Parathyroid adenoma (tissue), 2 donors: ENCODE measurements at regions not wholly inside any gene's neighbourhood (a gene's known extent, or its start where the extent isn't known, plus 50 kb on each side); places are given as distances from the start of the nearest gene placed in this dataset.

Experiments used
- H2AFZ ChIP-seq: fragments of 300-600 bp; sonication (generic); one replicate; pipeline ENCODE4 v1.7.0; 2017; ENCODE audit warnings: antibody characterized with exemption, mild to moderate bottlenecking
- H3K27ac ChIP-seq: fragments of 300-600 bp; sonication (generic); one replicate; pipeline ENCODE4 v1.7.0; 2017
- H3K27me3 ChIP-seq: fragments of 300-600 bp; sonication (generic); one replicate; pipeline ENCODE4 v1.7.0; 2017; ENCODE audit warnings: low read length; ENCODE audit not compliant: control insufficient read depth, insufficient read depth
- H3K36me3 ChIP-seq: fragments of 300-600 bp; sonication (generic); one replicate; pipeline ENCODE4 v1.7.0; 2017; ENCODE audit warnings: low read length; ENCODE audit not compliant: control insufficient read depth, insufficient read depth
- H3K4me1 ChIP-seq: fragments of 300-600 bp; sonication (generic); one replicate; pipeline ENCODE4 v1.7.0; 2017; ENCODE audit warnings: control low read depth
- H3K4me2 ChIP-seq: fragments of 300-600 bp; sonication (generic); one replicate; pipeline ENCODE4 v1.7.0; 2017; ENCODE audit warnings: low read length
- H3K4me3 ChIP-seq: fragments of 300-600 bp; sonication (generic); one replicate; pipeline ENCODE4 v1.7.0; 2017; ENCODE audit warnings: low read depth, low read length
- H3K79me2 ChIP-seq: fragments of 300-600 bp; sonication (generic); one replicate; pipeline ENCODE4 v1.7.0; 2017; ENCODE audit warnings: control low read depth
- H3K9ac ChIP-seq: fragments of 300-600 bp; sonication (generic); one replicate; pipeline ENCODE4 v1.7.0; 2017; ENCODE audit warnings: mild to moderate bottlenecking
- H3K9me3 ChIP-seq: fragments of 300-600 bp; sonication (generic); one replicate; pipeline ENCODE4 v1.7.0; 2017; ENCODE audit warnings: low read length; ENCODE audit not compliant: control insufficient read depth
- CTCF ChIP-seq: fragments of 300-600 bp; sonication (generic); IDR thresholded peaks from one replicate; pipeline ENCODE4 v1.7.0; 2017; ENCODE audit warnings: antibody characterized with exemption, mild to moderate bottlenecking
- donor health status: primary hyperparathyroidism.

GRCh38 chr10:114708084-114708483, 50.0 kb upstream of the ABLIM1 start:
- H3K36me3 ChIP-seq, result no peaks in the 10 kb centered on the region
- no peak overlapping the region for H3K4me3 ChIP-seq
- H3K79me2 ChIP-seq, result peaks cover 13% of the 10 kb centered on the region
- H3K9me3 ChIP-seq, result no peaks in the 10 kb centered on the region
- no peak overlapping the region for H2AFZ ChIP-seq
- H3K9ac ChIP-seq, result no peak overlapping the region
- no peak overlapping the region for H3K4me2 ChIP-seq
- H3K27me3 ChIP-seq, result no peaks in the 10 kb centered on the region
- no peaks in the 10 kb centered on the region for H3K4me1 ChIP-seq
- H3K27ac ChIP-seq, result no peak overlapping the region
- TF ChIP-seq CTCF, result no peak

GRCh38 chr10:114708717-114709335, 50.8 kb upstream of the ABLIM1 start:
- Histone ChIP-seq H3K36me3 (no peaks in the 10 kb centered on the region), H2AFZ (no peak overlapping the region), H3K4me3 (no peak overlapping the region), H3K79me2 (peaks cover 8% of the 10 kb centered on the region), H3K9ac (no peak overlapping the region), H3K9me3 (no peaks in the 10 kb centered on the region), H3K27me3 (no peaks in the 10 kb centered on the region), H3K4me2 (no peak overlapping the region), H3K27ac (no peak overlapping the region), H3K4me1 (no peaks in the 10 kb centered on the region)
- TF ChIP-seq CTCF, result no peak

GRCh38 chr10:114709984-114710383, 51.9 kb upstream of the ABLIM1 start:
- Histone ChIP-seq H3K4me1 (no peaks in the 10 kb centered on the region), H3K79me2 (peaks cover 8% of the 10 kb centered on the region), H3K4me2 (no peak overlapping the region)

GRCh38 chr10:114711176-114711868, 53.2 kb upstream of the ABLIM1 start:
- Histone ChIP-seq H3K36me3 (no peaks in the 10 kb centered on the region), H3K27ac (no peak overlapping the region), H3K79me2 (peaks cover 8% of the 10 kb centered on the region), H3K4me3 (no peak overlapping the region), H3K27me3 (no peaks in the 10 kb centered on the region), H3K9me3 (no peaks in the 10 kb centered on the region), H3K4me1 (peaks cover 4% of the 10 kb centered on the region), H3K4me2 (no peak overlapping the region), H2AFZ (no peak overlapping the region), H3K9ac (no peak overlapping the region)
- TF ChIP-seq CTCF, result no peak

More at GRCh38 chr10:114709984-114710383, 51.9 kb upstream of the ABLIM1 start:
- Histone ChIP-seq H3K9ac (no peak overlapping the region), H2AFZ (no peak overlapping the region), H3K4me3 (no peak overlapping the region), H3K27me3 (no peaks in the 10 kb centered on the region), H3K9me3 (no peaks in the 10 kb centered on the region), H3K27ac (no peak overlapping the region), H3K36me3 (no peaks in the 10 kb centered on the region)
- no peak for TF ChIP-seq CTCF

GRCh38 chr10:114711869-114712250, 53.8 kb upstream of the ABLIM1 start:
- Histone ChIP-seq H3K27ac (no peak overlapping the region), H3K9ac (no peak overlapping the region), H3K36me3 (no peaks in the 10 kb centered on the region), H3K4me3 (no peak overlapping the region), H3K79me2 (peaks cover 8% of the 10 kb centered on the region), H3K4me1 (peaks cover 4% of the 10 kb centered on the region), H3K4me2 (no peak overlapping the region), H2AFZ (no peak overlapping the region), H3K27me3 (no peaks in the 10 kb centered on the region), H3K9me3 (no peaks in the 10 kb centered on the region)
- TF ChIP-seq CTCF, result no peak
